AML-193 (cell line): ENCODE measurements at regions not wholly inside any gene's neighbourhood (a gene's known extent, or its start where the extent isn't known, plus 50 kb on each side); places are given as distances from the start of the nearest gene placed in this dataset.
"Not testable (repeated sequence)": the region's sequence is repeated elsewhere in the genome, so short reads cannot be mapped to it uniquely, and the experiment has no call there.

Experiments used
- DNase-seq, 2 experiments: peaks; one replicate each; lab custom pipeline; 2025; lab: John Stamatoyannopoulos, UW

DNA sequence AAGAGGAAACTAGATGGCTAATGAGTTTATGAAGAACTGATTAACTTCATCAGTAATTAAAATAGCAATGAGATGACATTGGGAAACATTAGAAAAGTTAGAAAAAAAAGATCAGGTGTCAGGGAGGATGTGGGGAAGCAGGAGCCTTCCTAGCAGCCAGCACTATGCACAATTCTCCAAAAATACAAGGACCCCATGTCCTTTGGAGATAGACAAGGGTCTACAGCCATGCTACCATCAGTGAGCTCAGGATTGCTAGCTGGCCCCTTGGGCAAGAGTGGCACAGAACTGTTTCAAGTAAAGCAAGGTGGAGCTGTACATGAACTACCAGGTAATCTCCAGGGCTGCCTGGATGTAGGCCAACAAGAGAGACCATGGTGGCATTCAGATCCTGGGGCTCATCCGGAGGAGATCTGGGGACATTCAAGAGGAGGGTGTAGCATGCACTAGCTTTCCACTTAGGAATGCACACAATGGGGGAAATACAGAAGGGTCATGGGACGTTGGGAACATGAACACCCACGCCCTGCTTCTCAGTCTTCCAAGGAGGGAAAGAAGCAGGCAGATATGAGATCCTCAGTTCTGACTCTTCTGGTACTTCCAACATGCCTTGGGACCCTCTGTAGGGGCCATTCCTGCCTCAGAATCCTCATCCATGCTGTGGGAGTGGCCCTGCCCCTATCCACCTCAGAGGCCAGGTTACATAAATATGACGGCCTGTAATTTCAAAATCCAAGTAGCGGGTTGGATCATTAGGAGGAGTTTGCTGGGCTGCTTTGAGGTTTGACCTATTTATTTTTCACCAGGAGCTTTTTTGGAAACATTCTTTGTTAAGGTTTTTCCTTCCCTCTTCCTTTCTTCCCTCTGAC lies 82.2 kb upstream of the HABP2 start:
- DNase-seq, result no peak

DNA sequence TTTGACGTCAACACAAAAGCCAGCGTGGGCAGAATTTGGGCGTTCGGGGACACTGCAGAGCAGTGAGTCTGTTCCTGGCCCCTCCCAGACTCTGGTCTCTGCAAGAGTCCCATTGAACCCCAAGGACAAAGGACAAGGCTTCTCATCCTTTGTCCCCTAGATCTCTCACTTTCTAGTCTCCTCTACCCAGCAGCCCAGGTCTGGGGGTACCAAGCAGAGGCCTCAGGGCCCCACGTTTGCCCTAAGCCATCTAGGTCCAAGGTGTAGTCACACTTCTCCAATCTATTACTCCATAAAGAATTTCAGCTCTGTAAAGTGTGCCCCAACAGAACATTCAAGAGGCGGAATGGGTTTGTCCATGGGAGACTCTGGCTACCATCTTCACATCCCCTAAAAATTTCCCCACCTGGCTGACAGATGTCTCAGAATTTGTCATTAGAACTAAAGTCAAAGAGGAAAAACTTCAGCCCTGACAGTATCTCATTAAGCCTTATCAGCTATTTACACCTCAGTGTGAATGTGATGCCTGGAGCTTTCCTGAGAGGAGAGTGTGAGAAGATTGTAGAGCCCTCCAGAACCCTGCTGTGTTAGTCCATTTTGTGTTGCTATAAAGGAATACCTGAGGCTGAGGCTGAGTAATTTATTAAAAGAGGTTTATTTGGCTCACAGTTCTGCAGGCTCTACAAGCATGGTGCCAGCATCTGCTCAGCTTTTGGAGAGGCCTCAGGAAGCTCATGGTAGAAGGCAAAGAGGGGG lies 81.4 kb upstream of the HABP2 start:
- no peak for DNase-seq

DNA sequence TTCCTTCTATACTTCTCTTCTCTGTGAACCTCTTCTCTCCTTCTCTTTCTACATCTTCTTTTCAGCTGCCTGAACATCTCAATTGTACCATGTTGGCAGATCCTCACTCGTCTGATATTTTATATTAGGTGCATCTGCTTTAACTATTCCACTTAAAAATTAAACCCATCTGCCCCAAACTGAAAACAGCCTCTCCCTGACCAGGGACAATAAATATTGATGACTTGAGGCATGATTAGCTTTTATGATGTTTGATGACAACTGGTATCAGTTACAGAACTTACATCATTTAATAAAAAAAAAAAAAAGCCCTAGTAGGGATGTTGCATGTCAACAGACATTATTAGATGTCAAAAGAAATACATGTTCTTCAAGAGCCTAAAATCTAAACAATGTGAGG lies 79.8 kb upstream of the HABP2 start:
- no peak for DNase-seq

DNA sequence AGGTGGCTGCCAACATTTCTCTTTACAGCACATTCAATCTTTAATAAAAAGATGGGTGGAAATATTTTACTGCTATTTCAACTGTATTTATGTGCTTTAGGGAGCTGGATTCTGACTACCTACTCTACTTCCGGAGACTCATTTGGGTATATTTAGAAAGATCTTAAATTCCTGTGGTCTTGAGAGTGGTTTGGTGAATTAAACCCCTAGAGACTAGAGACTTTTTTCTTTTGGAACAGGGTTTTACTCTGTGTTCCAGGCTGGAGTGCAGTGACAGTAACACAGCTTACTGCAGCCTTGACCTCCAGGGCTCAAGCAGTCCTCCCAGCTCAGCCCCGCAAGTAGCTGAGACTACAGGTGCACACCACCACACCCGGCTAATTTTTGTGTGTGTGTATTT lies 79.0 kb upstream of the HABP2 start:
- no peak for DNase-seq

DNA sequence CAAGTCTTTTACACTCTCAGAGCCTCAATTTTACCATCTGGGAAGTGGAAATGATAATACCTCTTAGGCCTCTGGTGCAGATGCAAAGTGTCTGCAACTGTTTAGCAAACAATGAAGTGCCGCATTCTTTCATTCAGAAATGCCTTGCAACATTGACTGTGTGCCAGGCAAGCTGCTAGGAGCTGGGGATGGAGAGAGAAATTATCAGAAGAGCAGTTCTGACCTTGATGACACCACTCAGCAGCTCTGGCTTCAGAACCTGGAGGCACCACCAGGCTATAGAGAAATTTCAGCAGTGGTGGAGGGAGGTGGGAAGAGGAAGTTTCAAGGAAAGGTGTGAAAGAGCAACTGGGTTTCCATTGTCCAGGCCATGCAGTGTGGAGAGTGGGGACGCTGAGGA lies 78.1 kb upstream of the HABP2 start:
- no peak for DNase-seq

DNA sequence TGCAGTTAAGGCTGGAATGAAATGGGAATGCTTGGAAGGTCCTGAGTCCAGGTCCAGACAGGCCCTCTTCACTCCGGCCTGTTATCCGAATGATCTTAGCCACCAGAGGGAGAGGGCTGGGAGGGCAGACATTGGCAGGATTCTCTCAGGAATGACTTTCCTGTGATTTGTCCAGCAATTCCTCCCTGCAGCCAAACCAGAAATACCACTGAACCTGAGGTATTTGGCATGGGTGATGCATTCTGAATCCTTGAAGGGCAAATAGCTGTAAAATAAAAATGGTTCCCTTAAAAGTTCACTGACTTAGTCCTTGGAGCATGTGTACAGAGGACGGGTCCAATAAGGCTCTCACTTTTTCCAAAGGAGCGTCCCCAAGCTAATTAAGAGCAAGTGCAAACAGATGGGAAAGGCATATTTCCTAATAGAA lies 77.5 kb upstream of the HABP2 start:
- DNase-seq, result no peak

DNA sequence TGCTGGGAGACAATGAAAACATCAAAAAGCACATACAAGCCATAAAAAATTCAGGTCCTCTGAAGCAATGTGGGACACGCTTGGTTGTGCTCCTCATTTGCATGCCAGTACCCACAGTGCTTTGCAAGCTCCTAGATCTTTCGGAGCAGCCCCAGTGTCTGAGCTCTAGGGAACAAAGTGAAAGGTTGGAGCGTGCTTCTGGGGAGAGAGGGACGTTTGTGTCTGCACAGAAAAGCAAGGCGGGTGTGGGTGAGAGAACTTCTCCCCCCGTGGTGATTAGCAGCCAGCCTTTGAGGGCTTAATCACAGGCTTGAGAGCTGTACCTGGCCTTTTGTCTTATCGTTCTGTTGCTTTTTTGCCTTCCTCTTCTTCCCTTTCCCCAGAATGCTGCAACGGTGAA lies 76.7 kb upstream of the HABP2 start:
- no peak for DNase-seq

DNA sequence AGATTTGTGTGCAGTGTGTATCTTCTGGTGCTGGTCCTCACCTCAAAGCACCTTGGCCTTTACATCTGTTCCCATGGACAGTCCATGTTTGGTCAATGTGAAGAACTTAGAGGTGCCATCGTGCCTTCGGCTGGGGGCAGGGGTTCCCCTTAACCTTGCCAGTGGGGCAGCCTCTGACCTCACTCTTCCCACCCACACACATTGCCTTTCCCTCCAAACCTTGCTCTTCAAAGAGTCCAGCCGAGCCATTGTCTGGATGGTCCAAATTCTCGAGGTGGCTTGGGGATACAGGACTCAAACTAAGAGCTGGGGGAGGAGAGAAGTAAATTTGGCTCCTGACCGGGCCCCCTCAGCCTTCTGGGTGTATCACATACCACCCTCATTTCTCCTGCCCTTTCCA lies 76.2 kb upstream of the HABP2 start:
- DNase-seq, result no peak

DNA sequence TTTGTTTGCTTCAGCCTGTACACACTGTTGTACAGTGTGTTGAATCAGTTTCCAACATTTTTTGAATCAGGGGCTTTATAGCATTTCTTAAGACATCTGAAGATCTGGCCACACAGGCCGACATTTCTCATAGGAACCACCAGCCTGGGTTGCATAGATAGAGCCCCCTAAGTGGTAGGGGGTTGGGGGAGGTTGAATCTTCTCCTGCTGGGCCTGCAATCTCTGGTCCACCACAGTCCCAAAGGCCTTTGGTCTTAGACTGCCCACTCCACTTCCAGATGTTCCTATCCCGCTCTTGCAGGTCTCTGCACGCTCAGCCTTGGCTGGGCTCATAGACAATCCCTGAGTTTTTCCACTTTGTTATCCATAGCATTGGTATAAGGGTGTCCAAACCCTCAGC lies 75.4 kb upstream of the HABP2 start:
- DNase-seq, result no peak

DNA sequence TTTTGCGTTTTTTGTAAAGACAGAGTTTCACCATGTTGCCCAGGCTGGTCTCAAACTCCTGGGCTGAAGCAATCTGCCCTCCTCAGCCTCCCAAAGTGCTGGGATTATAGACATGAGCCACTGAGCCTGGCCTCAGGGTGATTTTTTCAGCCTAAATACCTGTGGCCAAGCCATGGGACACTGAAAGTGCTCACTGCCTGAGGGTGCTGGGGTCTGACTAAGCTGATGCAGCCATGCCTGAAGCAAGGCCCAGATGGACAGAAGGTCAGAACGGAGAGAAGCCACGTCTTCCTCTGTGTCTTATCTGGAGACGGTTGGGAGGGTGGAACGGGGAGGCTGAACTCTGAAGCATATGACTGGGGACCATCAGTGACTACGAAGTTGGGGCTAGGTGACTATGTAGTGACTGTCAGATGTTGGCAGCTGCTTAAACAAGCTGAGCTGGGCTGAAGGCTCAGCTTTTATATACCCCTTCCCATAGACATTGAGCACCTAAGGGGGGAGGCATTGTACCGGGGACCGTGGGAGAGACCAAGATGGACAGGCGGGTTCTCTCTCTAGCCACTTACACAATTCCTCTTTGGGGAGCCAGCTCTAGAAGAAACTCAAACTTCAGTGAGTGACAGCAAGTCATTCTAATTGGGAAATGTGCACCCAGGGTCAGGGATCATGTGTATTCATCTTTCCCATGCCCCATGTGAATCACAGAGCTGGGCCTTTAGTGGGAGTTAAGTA lies 73.3 kb upstream of the HABP2 start:
- no peak for DNase-seq

DNA sequence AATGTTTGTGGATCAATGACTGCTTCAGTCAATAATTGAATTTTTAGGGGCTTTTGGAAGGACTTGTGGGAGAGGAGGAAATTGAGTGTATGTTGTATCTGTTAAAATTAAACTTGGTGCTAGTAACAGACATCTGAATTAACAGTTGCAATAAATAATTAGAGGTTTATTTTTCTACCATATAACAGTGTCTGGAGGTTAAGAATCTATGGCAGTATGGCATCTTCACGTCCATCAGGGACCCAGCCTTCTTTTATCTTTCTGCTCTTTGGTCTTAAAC lies 72.8 kb upstream of the HABP2 start:
- no peak for DNase-seq

DNA sequence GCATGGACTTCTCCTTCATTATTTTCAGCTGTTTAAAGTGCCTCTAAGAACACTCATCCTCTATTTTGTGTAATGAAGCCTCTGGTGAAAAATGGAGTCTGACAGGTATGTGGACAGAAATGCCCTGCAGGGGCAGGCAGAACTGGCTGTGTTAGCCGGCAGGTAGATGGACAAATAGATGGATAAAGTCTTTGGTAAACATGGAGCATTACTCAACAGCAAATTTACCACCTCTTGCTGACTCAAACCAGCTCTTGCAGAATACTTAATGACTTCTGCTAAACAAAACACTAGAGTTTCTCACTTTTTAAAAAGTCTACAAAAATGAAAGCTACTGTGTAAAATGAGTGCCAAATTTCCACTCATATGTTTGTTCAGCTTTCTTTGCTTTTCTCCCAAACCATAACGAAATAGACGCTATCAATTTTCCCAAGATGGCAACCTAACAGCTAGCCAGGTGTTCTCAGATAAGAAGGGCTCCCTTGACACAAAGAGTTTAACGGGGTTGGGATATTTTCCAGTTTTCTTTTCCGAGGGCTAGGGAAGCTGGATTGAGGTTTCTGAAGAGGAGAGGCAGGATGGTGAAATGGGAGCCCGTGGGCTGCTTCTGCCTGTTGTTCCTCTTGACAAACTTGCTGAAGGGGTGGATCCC lies 71.9 kb upstream of the HABP2 start:
- no peak for DNase-seq

DNA sequence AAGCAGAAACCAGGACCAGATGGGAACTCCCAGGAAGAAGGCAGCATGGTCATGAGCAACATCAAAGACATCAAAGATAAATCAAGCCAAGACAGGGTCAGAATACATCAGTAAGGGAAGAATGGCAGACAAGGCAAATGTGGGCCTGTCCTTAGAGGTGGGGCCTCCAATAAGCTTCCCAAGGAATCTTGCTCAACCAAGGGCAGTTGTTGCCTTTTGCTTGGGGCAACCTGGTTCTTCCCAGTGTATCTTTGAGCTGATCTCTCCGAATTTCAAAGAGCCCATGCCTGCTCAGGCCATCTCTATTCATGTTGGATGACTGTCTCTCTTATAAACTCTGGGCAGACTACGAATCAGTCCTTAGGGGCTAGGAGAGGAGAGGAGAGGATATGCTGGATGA lies 68.4 kb upstream of the HABP2 start:
- no peak for DNase-seq

DNA sequence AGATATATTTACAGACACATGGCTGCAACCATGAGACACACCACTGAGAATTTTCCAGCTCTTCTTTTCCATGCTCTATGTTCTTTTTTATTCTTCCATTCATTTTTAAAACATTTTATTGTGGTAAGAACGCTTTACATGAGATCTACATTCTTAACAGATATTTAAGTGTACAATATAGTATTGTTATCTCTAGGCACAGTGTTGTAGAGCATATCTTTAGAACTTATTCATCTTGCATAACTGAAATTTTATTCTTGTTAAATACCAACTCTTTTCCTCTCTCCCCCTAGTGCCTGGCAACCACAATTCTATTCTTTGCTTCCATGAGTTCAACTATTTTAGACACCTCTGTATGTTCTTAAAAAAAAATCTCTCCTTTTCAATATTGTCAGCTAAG lies 67.1 kb upstream of the HABP2 start:
- no peak for DNase-seq

DNA sequence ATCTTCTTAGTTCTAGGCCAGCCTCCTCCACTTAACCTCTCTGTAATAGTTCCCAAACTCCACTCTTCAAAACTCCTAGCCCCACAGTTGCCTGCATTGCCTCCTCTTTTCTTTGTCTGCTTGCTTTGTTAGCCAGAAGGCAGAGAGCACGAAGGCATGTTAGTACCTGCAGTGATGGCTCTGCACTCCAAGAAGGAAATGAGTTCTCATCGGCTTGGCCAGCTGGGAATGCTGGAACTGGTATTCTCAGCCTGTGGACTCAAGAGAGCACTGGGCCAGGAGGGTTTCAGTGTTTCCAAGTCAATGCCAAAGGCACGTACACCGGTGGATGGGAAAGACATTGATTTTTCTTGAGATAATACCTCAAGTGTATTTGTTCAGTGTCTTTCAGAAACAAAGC lies 66.3 kb upstream of the HABP2 start:
- DNase-seq, result no peak

DNA sequence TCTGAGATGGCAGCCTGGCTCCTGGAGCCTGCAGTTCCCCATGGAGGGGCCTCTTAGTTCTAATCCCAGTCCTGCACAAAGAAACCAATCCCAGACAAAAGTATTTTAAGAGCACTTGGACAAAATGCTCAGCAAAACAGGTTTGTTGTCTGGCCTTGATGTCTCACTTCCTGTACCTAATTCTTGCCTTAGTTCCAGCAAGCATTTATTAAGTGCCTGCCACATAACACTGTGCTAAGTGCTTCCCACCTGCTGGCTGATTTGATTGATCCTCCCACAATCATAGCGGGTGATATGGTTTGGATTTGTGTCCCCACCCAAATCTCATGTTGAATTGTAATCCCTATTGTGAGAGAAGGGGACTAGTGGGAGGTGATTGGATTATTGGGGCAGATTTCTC lies 65.7 kb upstream of the HABP2 start:
- no peak for DNase-seq

DNA sequence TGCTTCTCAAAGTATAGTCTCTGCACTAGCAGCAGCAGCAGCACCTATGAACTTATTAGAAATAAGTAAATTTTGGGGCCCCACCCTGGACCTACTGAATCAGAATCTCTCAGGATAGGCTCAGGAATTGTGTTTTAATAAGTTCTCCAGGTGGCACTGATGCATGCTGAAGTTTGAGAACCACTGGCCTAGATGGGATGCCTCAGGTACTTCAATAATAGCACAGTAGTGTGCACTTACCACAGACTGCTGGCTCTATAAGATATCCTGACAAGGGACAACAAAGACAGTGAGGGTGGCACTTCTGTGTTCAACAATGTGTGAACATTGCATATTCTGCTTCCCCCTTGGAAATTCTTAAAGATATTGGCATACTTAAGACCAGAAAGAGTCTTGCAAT lies 64.7 kb upstream of the HABP2 start:
- DNase-seq, result no peak

DNA sequence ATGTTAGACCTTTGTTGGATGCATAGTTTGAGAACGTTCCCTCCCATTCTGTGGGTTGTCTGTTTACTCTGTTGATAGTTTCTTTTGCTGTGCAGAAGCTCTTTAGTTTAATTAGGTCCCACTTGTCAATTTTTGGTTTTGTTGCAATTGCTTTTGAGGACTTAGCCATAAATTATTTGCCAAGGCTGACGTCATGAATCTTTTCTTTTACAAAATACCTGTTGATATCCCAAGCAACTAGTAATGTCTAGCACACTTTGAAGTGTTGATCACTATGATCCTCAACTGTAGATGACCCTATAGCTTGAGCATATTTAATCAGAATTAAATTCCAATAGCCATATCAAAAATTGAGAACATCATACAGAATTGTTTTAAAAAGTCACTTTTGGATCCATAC lies 63.3 kb upstream of the HABP2 start:
- DNase-seq, result not testable (repeated sequence)

DNA sequence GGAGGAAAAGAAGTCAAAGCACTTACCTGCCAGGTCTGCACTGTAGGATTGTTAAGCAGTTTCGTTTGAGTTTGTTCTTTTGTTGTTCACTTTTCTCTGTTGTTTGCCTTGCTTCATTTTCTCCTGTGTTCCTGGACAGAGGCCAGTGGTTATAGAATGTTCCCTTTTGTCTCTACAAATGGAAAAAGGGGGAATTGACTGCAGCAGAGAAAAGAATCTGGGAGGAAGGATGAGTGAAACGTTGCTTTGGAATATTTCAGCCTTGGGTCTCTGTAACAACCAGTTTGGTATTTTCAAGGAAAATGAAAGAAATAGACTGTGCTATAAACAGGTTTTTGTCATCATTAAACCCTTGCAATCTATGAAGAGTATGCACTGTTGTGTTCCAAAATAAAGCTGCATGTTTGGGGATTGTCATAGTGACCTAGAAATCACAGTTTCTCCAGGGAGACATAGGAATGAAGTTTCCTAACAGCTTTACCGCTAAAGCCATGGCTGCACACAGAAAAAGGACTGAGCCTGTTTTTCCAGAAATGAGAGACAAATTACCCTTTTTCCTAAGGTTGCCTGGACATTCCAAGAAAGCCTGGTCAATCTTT lies 60.8 kb upstream of the HABP2 start:
- DNase-seq, result no peak

DNA sequence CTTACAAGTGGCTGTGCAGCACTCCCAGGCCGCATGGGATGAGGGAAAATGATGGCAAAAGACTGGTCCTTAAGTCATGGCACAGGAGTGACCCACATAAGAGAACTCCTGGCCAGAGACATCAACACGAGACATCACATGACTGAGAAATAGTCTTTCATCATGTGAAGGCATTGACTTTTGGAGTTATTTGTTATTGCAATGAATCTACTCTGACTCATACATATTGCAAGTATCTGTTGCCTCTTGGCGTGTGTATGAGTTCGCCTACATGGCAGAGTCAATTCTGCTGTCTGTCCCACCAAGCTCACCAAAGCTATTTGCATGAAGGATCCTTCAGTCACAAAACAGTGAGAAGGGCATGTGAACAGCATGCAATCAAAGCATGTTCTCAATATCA lies 59.7 kb upstream of the HABP2 start:
- DNase-seq, result no peak

DNA sequence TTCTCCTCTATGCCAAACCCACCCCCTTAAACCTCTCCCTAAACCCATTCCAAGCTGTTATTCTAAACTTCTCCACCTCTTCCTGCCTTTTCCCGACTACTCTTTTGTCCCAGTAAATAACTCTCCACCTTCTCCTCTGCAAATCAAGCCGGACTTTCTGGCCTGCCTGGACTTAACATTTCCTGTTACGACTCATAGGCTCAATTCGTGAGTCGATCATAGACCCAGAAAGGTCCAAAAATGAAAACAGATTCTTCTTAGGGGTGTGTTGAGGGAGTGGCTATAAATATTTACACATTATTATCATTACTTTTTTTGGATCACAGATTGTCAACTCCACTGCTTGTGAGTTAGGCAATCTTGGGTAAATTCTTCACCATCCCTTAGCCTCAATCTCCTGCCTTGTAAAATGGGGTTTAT lies 59.0 kb upstream of the HABP2 start:
- no peak for DNase-seq

DNA sequence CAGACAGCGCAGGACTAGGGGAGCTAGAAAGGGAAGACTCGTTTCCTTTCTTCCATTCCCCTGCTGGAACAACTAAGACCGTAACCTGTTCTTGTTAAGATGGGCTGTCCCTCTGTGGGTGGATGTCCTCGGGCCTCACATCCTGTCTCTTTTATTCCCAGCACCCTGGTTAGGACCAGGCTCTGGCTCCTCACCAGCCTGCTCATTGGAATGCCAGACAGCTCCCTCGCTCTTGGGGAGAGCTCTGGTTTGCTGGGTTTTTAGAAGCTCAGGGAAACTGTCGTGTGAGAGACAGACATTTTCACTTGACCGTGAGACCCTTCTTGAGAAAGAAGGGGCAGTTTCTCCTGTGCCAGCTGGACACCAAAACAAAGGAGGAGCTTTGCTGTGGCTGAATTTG lies 58.1 kb upstream of the HABP2 start:
- no peak for DNase-seq
